ENCODE measurements at regions not wholly inside any gene's neighbourhood (a gene's known extent, or its start where the extent isn't known, plus 50 kb on each side); places are given as distances from the start of the nearest gene placed in this dataset.

GRCh38 chr7:155953501-155953778 lies 141.2 kb upstream of the SHH start:
- TF ChIP-seq CTCF (IDR thresholded peaks at IDR 0.05; ENCODE audit: extremely low read depth in 1 of 2, insufficient read depth in 1 of 2, low read depth in 1 of 2, low read length in 2 of 2): no peak
- no peak for TF ChIP-seq POLR2A (IDR thresholded peaks at IDR 0.05; ENCODE audit: low read depth, low read length)
- no peak for TF ChIP-seq MYC (IDR thresholded peaks at IDR 0.05; ENCODE audit: low read depth, low read length)
- no peak for TF ChIP-seq JUN (IDR thresholded peaks at IDR 0.05; ENCODE audit: borderline replicate concordance, insufficient read depth, insufficient read length, low read depth)
- TF ChIP-seq FOS (IDR thresholded peaks at IDR 0.05; ENCODE audit: borderline replicate concordance, insufficient read depth, low read length): no peak
- TF ChIP-seq POLR2AphosphoS5 (IDR thresholded peaks at IDR 0.05; ENCODE audit: insufficient read depth, low read depth, low read length): no peak
- no peak for TF ChIP-seq EZH2 (IDR thresholded peaks at IDR 0.05; ENCODE audit: borderline replicate concordance, low read depth, low read length, severe bottlenecking)
- TF ChIP-seq GATA2 (IDR thresholded peaks at IDR 0.05; ENCODE audit: insufficient read depth, insufficient read length, low read depth, low read length): no peak
- no peak for TF ChIP-seq MAX (IDR thresholded peaks at IDR 0.05; ENCODE audit: insufficient read depth, insufficient read length)
- no peak for DNase-seq (ENCODE audit: low read depth, low spot score)
- H3K9me1 ChIP-seq (replicated peaks; ENCODE audit: control insufficient read depth, extremely low read depth, insufficient read depth, low read length): no peaks in the 10 kb centered on the region

More at GRCh38 chr7:155953501-155953778, 141.2 kb upstream of the SHH start:
- no TSS peak for BruUV-seq (replicated peaks)
- no peak for FAIRE-seq
- Histone ChIP-seq H3K27ac (ENCODE audit: insufficient read depth, low read depth, low read length) (no peak overlapping the region), H3K36me3 (ENCODE audit: control insufficient read depth in 2 of 2, extremely low read depth in 1 of 2, insufficient read depth in 2 of 2, low read length in 2 of 2) (no peaks in the 10 kb centered on the region), H3K27me3 (ENCODE audit: control insufficient read depth in 2 of 2, insufficient read depth in 2 of 2, low read length in 2 of 2) (no peaks in the 10 kb centered on the region), H3K4me3 (replicated peaks in 1 of 3; ENCODE audit: insufficient read depth in 1 of 3, low read depth in 1 of 3, low read length in 3 of 3) (no peak overlapping the region), H3K9ac (replicated peaks; ENCODE audit: extremely low read depth, insufficient read depth, low read length) (no peak overlapping the region), H4K20me1 (replicated peaks; ENCODE audit: control insufficient read depth, extremely low read depth, insufficient read depth, low read length) (no peaks in the 10 kb centered on the region), H2AFZ (ENCODE audit: low read depth, low read length) (no peak overlapping the region), H3K79me2 (ENCODE audit: control insufficient read depth, insufficient read depth, low read length) (no peaks in the 10 kb centered on the region), H3K4me2 (ENCODE audit: insufficient read depth, low read length) (no peak overlapping the region), H3K4me1 (ENCODE audit: control insufficient read depth, extremely low read depth, insufficient read depth, low read length) (peaks cover 10% of the 10 kb centered on the region), H3K9me3 (replicated peaks; ENCODE audit: control insufficient read depth, insufficient read depth, low read length) (no peaks in the 10 kb centered on the region)
- ChIA-PET CTCF (no interaction called here), POLR2A (no interaction called here)
- dilution Hi-C loops (cut with MboI; ENCODE audit: extremely low pct_ligation_motif_present, low sequenced_read_pairs) (no loop called here), intact Hi-C loops (cut with micrococcal nuclease) (no loop called here)
